NCI-H526 treated with DMSO at 0.1 percent for 48 hours (cell line): ENCODE measurements at regions not wholly inside any gene's neighbourhood (a gene's known extent, or its start where the extent isn't known, plus 50 kb on each side); places are given as distances from the start of the nearest gene placed in this dataset.

Source experiments
- DNase-seq: peaks from one replicate; lab custom pipeline; 2025; lab: John Stamatoyannopoulos, UW

DNA sequence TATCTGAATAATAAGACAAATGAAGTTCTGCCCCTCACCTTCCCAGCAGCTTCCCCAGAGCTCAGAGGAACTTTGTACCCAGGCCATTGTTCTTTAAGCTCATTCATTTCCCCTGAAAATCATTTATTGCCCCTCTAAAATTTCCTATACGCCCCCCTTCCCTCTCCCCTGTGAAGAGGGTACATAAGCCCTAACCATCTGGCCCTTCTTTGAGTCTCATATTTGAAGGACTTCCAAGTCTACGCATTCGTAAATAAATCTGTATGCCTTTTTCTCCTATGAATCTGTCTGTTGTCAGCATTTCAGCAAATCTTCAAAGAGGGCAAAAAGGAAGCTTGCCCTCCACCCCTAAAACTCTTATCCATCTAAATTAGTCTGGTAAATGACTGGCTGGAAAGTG, 73.1 kb upstream of the DST start:
- DNase-seq = no peak

DNA sequence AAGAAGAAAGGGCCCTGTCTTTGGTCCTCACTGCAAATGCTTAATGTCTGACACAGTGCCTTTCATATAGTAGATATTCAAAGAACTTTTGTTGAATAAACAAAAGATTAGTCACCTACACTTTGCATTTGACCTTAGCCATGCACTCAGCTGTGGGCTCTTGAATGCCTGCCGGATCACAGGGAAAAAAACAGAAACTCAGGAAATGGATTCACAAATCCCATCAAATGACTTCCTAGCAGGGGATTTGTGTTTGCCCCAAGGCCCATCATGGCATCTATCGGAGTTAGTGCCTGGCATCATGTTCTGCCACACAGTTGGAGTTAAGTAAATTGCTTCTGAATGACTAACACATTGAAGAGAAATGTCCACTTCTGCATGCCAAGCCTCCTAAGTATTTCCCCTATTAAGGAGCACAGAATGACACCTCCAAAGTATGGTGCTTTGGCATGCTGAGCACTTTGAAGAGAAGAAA, 72.3 kb upstream of the DST start:
- no peak for DNase-seq

- DNase-seq = no peak
Measured at GRCh38 chr6:56714273-56714672, 71.6 kb upstream of the DST start.

- no peak for DNase-seq
Measured at GRCh38 chr6:56713254-56713672, 70.6 kb upstream of the DST start.

DNA sequence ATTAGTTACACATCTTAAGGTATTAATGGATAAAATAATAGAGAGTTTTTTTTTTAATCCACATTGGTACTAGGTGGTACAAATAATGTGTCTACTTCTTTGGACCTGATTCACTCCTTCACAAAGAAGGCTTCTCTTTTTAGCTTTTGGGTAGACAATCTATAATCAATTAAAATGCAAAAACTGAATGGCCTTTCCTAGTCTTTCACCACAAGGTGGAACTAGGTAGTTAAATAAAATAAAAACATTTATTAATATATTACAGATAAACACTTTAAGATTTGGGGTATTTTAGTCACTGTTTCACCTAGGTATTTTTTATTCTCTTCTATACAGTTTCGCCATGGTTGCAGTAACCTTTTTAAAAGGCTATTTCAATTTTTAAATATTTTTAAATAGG, 68.3 kb upstream of the DST start:
- DNase-seq = no peak

DNA sequence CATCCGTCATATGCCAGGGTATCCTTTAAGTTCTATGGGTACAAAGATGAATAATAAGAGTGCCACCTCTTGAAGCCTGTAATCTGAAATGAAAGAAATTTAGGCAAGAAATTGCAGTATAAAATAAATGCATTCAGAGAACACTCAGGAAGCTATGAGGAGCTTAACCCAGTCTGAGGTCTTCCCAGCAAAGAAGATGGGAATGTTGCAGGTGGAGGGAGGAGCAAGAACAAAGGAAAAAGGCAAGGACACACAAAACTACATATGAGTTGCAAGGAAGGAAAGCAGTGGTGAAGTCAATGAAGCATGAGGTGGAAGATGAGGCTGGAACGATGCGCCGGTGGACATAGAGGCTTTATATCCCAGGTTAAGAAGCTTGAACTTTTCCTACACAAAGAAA, 67.0 kb upstream of the DST start:
- DNase-seq = no peak

DNA sequence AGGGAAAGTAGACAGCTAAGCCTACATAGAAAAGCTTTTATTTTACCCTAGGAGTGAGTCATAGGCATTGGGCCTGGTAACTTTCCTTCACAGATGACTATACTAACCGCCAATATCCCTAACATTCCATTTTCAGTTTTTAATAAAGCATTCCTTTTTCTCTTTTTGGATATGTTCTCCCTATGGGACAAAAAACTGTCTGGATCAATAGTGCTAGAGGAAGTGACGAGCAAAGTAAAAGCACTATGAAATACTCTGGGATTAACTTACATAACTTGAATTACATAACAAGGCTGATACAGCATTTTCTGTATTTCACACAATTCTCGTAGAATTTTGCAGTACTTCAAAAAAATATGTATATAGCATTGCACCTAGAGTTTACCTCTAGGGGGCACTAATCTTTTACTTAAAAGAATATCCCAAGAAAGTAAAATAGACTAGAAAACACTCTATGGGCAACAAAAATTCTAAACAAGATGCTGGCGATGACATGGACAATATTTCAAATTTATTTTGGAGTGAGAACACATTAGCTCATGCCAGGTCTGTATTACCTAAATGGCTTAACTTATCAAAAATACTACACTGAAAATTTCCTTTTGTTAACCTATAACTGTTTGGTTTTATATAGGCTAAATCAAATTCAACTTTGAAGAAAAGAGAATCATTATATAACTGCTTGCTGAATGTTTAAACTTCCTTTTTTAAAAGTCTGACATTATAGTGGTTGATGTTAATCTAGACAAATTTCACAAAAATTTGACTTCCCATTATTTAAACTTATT, 66.3 kb upstream of the DST start:
- peak; percentile 35 for DNase-seq

DNA sequence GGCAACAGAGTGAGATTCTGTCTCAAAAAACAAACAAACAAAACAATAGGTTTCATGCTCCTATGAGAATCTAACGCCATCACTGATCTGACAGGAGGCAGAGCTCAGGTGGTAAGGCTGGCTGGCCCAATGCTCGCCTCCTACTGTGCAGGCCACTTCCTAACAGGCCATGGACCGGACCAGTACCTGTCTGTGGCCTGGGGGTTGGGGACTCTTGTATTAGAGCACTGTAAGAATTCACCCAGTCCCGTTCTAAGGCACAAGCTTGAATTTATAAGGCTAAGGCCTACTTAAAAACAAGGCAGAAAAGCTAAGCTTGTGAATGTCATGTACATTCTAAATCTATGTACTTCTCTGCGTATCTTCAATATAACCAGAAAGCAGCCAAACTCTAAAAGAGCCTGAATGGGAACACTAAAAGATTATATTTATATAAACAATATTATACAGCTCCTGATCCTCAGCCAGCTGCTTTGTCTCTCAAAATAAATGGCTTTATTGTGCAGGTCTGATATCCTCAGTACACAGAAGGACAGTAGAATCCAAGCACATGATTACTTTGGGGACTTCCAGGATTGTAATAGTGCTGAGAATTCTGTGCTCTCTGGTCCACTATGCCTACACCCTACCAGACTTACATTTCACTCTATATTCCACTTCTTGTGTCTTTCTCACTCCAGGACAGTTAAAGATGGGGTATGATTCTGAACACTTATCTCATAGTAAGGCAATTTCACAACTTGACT, 64.5 kb upstream of the DST start:
- no peak for DNase-seq

GRCh38 chr6:56699066-56699654, 56.5 kb upstream of the DST start:
- DNase-seq = peak; percentile 5

- DNase-seq = no peak
Measured at GRCh38 chr6:56695702-56696101, 53.0 kb upstream of the DST start.

DNA sequence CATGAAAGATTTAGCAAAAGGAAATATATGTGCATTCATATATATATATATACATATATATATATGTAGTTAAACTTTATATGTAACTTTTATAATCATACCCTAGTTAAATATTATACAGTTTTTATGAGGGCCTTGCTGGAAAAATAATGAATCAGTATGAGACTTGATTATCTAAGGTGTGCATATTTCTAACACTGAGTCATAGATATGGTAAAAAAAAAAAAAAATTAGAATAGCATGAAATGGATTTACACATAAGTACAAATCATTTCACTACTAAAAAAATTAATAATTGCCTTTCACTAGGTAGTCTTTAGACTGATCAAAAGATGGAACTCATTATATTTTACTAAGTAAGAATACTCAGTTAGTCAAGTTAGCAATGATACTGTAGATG, 51.3 kb upstream of the DST start:
- DNase-seq = no peak

DNA sequence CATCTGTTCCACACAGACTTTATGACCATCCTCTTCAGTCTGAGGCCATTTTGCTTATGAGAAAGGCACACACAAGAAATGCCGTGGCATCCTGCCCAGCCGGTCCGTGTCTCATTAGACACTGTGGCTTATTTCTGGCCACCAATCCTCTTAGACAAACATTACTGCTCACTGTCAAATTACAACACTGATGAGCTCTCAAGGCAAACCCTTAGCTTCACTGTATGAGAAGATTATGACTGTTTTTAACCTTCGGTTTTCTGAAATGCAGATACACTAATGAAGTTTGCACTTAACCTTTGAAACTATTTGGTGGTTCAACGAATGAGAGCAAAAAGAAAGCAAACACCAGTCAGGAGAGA, 50.5 kb upstream of the DST start:
- DNase-seq = no peak

DNA sequence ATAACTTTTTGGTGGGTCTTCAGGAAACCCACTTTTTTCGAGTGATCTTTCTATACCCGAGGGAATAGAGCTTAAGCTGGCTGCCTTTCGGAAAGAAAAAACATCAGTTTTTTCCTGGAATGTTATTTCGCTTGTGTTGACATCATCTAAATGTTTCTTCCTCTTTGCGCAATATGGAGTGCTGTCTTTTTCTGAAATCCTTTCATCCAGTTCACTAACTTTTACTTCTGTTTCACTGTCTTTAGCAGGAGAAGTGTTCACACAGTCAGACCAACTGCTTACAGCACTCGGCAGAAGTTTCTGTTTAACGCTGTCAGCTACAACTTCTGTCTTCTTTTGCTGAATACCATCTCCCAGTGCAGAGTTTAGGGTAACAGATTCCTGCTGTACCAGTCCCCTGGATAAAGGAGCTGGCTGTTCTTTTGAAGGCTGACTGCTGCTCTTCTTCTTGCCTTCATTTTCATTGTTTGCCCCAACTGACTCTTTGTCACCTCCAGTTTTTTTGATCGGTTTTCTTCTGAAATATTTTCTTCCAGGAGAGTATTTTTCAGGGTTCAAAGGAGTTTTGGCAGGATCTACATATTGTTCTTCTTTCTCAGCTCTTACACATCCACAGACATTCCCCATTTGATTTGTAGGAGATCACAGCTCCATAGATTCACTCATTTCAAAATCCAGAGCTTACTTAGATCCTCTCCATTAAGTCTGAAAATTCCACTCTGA, 50.0 kb upstream of the DST start:
- DNase-seq = no peak
